KOPT-K1 (cell line): ENCODE measurements at regions not wholly inside any gene's neighbourhood (a gene's known extent, or its start where the extent isn't known, plus 50 kb on each side); places are given as distances from the start of the nearest gene placed in this dataset.

Source experiments
- H3K27ac ChIP-seq: fragments of 200-600 bp; sonication (generic); 2 replicates; pipeline ENCODE4 v1.5.1; 2016; ENCODE audit warnings: antibody characterized with exemption, mild to moderate bottlenecking, low read depth, low read length; ENCODE audit not compliant: poor library complexity, severe bottlenecking
- H3K36me3 ChIP-seq: fragments of 200-600 bp; sonication (generic); 2 replicates; pipeline ENCODE4 v1.5.1; 2017; ENCODE audit warnings: antibody characterized with exemption, mild to moderate bottlenecking, low read length, moderate library complexity; ENCODE audit not compliant: insufficient read depth
- H3K9me3 ChIP-seq: fragments of 200-600 bp; sonication (generic); 2 replicates; pipeline ENCODE4 v1.5.1; 2017; ENCODE audit warnings: antibody characterized with exemption, low read length, mild to moderate bottlenecking; ENCODE audit not compliant: insufficient read depth, poor library complexity, severe bottlenecking

DNA sequence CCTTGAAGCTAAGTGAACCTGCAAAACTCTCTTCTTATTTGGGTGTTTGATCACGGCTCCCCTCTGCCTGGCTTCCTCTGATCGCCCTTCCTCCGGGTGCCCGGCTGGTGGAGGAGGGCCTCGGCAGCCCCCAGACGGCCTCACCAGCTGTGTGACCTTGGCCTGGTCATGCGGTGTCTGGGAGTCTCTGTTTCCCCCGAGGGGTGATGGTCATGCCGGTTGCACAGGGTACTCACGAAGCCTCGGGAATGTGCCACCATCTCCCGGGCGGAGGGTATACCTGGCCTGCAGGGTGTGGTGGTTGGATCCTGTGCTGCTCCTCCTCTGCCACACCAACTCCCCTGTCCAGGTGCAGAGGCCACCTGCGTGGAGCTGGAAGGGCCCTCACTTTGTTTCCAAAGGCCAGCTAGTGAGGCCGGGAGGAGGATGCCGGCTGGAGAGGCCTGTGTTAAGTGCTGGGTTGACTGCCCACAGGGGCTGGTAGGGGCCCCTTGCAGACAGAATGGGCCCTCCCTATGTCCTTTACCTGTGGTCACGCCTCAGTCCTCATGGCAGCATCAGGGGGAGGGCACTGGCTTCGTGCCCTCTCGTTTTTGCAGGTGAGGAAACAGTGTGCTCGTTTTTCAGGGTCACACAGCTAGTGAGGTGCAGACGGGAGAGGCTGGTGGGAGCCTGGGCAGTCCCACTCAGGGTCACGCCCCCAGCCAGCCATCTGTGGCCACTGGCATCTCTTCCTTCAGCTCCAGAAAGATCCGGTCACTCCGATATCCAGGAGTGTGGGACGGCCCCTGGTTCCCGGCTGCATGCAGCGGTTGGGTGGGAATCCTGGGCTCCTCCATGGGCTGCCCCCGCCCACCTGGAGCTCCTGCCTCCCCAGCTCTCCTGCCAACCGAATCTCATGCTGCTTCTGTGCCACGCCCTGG lies 148.5 kb upstream of the GSE1 start:
- H3K9me3 ChIP-seq = no peaks in the 10 kb centered on the region
- H3K36me3 ChIP-seq = no peaks in the 10 kb centered on the region
- H3K27ac ChIP-seq = no peak overlapping the region

- H3K27ac ChIP-seq = no peak overlapping the region
- H3K9me3 ChIP-seq = no peaks in the 10 kb centered on the region
These were observed 147.5 kb upstream of the GSE1 start for GRCh38 chr16:85465328-85466303.

GRCh38 chr16:85466304-85466700 lies 146.8 kb upstream of the GSE1 start:
- H3K9me3 ChIP-seq = no peaks in the 10 kb centered on the region
- H3K36me3 ChIP-seq = no peaks in the 10 kb centered on the region
- H3K27ac ChIP-seq = no peak overlapping the region

More at GRCh38 chr16:85465328-85466303, 147.5 kb upstream of the GSE1 start:
- H3K36me3 ChIP-seq = no peaks in the 10 kb centered on the region

DNA sequence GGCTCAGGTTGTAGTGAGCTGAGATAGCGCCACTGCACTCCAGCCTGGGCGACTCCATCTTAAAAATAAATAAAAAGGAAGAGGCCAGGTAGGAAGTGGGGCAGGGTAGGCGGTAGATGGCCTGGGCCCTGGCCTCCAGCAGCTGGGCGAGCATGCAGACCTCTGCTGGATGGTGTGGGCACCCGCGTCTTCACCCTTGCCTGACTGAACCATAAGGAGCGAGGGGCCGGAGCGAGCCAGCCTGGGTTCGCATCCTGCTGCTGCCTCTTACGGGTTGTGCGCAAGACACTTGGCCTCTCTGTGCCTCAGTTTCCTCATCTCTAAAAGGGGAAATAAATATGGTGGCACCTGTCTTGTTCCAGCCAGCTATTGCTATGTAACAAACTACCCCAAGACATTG lies 146.1 kb upstream of the GSE1 start:
- Histone ChIP-seq H3K27ac (no peak overlapping the region), H3K36me3 (no peaks in the 10 kb centered on the region), H3K9me3 (no peaks in the 10 kb centered on the region)

DNA sequence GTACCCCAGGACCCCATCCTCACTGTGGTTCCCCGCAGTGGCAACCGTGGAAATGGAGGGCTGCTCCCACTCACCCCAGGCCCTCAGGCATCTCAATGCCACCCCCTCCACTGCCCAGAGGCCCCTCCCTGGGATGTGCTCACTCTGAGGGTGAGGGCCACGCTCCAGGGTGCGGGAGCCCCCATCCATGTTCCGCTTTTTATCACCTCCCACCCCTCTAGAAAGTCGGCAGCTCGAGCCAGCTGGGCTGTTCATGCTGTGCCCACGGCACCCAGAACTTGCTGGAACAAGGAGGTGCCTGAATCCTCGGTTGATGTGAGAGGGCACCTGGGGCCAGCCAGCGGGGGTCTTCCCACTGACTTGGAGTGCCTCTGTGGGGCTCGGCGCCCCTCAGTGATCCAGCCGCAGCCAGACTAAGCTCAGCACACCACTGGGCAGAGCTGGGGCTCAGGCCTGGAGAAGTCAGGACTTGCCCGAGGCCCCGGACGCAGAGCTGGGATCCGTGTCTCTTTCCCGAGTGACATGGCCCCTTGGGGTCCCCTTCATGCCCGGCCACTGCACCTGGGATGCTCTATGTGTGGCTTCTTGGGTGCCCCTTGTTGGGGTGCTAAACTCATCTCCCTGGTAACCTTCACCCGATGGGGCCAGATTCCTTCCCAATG lies 143.1 kb upstream of the GSE1 start:
- H3K36me3 ChIP-seq = no peaks in the 10 kb centered on the region

DNA sequence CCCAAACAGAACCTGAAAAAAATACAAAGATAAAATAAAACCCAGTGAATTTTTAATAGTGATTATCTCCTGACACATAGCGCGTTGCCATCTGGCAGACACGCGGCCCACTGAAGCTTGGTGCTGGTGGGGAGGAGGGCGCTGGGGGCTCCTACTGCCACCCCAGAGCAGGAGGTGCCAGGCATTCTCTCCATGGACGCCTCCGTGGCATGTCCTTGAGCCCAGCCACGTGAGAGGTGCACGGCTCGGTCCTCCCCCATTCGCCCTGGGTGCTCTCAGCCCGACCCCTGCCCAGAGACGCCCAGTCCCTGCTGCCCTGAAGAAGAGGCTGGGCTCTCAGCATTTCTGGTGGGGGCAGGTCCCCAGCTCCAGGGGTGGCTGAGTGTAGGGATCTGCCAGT lies 142.2 kb upstream of the GSE1 start:
- Histone ChIP-seq H3K36me3 (no peaks in the 10 kb centered on the region), H3K9me3 (no peaks in the 10 kb centered on the region), H3K27ac (peak overlapping the region; percentile 34)

More for the DNA sequence above, 143.1 kb upstream of the GSE1 start:
- Histone ChIP-seq H3K9me3 (no peaks in the 10 kb centered on the region), H3K27ac (peak overlapping the region; percentile 34)

DNA sequence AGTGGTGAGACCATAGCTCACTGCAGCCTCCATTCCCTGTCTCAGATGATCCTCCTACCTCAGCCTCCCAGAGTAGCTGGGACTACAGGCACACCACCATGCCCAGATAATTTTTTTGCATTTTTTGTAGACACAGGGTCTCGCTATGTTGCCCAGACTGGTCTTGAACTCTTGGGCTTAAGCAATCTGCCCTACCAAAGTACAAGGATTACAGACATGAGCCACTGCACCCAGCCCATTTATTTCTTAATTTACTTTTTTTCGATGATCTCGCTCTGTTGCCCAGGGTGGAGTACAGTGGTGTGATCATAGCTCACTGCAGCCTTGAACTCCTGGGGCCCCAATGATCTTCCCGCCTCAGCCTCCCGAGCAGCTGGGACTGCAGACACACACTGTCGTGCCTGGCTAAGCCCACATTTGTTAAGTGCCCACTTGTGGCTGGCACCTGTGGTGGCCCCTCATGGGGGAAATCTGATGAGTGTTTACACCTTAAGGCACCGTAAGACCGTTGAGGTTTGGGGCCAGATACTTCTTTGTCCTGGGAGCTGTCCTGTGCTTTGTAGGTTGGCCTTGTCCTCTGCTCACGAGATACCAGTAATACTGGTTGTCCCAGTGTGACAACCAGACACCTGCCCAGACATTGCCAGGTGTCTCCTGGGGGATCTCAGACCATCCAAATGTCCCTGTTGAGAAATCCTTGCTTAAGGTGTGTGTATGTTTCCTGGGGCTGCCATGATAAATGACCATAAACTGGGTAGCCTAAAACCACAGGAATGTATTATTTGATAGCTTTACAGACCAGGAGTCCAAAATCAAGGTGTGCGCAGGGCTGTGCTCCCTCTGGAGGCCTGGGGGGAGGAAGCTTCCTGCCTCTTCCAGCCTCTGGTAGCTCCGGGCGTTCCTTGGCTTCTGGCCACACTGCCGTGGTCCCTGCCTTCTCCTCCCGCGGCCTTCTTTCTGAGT lies 141.4 kb upstream of the GSE1 start:
- Histone ChIP-seq H3K36me3 (no peaks in the 10 kb centered on the region), H3K9me3 (no peaks in the 10 kb centered on the region), H3K27ac (no peak overlapping the region)

- Histone ChIP-seq H3K27ac (no peak overlapping the region), H3K36me3 (no peaks in the 10 kb centered on the region), H3K9me3 (no peaks in the 10 kb centered on the region)
These were observed 140.6 kb upstream of the GSE1 start for GRCh38 chr16:85472514-85472913.

GRCh38 chr16:85473323-85473722 lies 139.8 kb upstream of the GSE1 start:
- Histone ChIP-seq H3K9me3 (no peaks in the 10 kb centered on the region), H3K27ac (no peak overlapping the region), H3K36me3 (no peaks in the 10 kb centered on the region)

DNA sequence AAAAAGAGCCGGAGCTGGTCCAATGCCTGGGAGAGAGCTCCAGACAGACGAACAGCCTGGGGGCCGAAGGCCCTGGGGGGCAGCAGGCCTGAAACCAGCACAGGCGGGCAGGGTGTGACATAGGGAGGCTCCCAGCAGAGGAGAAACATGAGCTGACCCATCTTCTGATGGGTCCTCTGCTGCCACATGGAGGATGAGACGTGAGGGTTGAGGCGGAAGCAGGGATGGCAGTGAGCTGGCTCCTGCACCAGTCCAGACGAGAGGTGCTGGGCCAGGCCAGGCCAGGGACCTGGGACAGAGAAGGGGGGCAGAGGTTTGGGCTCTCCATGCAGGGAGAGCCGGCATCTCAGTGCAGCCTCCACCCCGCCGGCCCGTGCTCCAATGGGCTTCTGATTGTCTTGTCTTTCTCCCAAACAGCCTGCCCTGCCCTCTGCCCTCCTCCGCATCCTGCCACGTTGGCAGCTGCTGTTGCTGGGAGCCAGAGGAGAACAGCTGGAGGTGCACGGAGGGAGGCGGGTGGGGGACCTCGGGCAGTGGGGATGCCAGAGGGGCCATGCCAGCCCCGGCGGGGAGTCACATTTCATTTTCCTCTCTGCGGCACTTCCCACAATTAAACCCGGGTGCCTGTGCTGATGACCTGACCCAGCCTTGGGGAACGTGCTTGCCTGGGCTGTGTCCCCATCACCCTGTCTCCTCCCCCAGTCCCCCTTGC lies 139.1 kb upstream of the GSE1 start:
- no peaks in the 10 kb centered on the region for H3K9me3 ChIP-seq
- H3K36me3 ChIP-seq = no peaks in the 10 kb centered on the region
- no peak overlapping the region for H3K27ac ChIP-seq

DNA sequence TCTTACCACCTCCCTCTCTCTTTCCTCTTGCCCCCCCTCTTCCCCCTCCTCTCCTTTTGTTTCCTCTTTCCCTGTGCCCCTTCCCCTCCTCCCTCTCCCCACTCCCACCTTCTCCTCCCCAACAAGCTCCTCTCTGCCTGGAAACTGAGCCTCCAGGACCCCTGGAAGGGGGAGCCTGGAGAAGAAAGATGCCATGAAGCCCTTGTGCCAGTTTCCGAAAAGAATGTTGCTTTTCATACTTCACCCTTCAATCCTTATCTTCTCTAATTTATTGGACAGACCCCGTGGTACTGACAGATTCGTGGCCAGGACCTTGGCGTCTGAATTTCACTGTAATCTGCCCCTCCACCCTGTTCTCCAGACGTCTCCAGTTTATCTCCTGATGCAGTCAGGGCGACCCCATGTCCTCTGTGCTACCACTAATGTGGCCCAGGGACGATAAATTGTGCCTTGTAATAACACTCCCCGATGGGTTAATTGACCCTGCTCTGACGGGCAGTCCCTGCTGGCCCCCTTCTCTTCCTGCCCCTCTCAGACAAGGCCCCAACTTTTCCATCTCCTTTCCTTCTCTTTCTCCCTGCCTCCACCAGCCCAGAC lies 138.4 kb upstream of the GSE1 start:
- Histone ChIP-seq H3K27ac (no peak overlapping the region), H3K36me3 (no peaks in the 10 kb centered on the region), H3K9me3 (no peaks in the 10 kb centered on the region)

DNA sequence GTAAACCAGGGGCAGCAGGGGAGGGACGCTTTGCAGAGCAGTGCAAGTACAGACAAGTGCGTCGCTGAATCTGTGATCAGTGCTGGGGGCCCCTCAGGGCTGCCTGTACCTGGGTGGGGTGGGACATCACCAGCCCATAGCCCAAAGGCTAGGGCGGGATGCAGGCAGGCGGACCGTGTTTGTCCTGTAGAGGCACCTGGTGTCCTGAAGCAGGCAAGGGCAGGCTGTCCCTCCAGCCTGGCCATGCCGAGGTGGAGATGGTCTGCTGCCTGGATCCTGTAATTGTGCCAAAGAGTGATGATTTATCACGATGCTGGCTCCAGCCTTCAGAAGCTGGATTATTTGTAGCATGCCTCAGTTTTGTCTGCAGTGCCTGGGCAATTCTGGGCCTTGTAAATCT lies 137.9 kb upstream of the GSE1 start:
- H3K27ac ChIP-seq = no peak overlapping the region
- H3K9me3 ChIP-seq = no peaks in the 10 kb centered on the region
- no peaks in the 10 kb centered on the region for H3K36me3 ChIP-seq

DNA sequence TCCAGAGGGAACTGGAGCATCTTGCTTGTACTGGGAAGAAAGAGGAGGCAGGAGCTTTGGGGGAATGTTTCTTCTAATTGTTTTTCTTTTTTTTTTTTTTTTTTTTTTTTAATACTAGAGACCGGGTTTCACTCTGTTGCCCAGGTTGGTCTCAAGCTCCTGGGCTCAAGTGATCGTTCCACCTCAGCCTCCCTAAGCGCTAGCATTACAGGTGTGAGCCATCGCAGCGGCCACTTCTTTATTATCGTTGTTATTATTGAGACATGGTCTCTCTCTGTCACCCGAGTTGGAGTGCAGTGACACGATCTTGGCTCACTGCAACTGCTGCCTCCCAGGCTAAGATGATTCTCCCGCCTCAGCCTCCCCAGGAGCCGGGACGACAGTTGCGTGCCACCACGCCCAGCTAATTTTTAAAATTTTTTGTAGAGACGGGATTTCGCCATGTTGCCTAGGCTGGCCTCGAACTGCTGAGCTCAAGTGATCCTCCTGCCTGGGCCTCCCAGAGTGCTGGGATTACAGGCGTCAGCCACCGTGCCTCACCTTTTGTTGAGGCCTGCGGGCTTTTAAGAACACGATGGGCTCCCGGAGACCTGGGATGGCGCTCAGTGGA lies 137.3 kb upstream of the GSE1 start:
- Histone ChIP-seq H3K27ac (no peak overlapping the region), H3K36me3 (no peaks in the 10 kb centered on the region), H3K9me3 (no peaks in the 10 kb centered on the region)
